HG02678 (cell line): ENCODE measurements at regions not wholly inside any gene's neighbourhood (a gene's known extent, or its start where the extent isn't known, plus 50 kb on each side); places are given as distances from the start of the nearest gene placed in this dataset.

Experiments
- ATAC-seq: cut with Tn5 transposase; IDR thresholded peaks from one replicate; pipeline ENCODE4 v1.9.1; 2021; ENCODE audit warnings: mild to moderate bottlenecking, moderate library complexity; ENCODE audit not compliant: unreplicated experiment

DNA sequence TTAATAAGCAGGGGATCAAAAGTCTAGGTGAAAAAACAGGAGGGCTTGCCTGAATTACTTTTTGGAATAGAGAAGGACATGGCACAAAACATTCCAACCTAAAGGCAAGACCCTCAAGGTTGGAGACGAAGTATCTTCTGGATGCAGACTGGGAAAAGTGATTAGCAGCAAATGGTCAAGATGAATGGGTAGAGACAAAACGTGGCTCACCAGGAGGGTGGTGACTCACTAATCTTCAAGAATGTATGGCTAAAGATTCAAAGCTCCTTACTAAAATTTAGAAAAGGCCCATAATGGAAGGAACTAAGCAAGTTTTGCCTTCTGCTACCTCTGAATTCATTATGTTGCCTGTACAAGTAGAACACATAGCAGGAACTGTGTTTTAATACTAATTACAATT, 469.5 kb upstream of the RBFOX1 start:
- ATAC-seq, result no peak

DNA sequence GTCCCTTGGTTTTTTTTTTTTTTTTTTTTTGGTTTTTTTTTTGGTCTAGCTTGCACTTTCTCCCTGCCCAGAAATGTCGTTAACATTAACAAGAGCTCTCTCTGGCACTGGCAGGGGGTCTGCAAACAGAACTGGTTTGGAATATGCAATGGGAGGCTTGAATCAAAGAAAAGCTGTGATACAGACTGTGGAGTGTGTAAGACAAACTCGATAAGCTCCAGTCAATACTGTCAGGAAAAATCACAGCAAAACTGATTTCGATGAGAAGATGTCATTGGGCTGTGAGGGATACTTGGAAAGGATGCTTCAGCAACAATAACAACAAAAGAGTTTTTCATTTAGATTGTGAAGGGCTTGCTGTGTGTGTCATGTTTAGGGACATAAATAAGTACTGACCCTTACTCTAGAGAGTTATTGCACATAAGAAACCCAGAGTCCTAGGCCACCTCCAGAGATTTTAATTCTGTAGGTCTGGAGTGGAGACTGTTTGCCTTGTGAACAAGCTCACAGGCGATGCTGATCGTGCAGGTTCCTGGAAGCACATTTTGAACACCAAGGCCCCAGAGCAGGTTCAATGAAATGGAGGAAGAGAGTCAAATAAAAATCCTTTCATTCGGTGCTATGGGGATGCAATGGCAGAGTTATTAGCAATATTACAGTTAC, 470.7 kb upstream of the RBFOX1 start:
- ATAC-seq, result no peak

DNA sequence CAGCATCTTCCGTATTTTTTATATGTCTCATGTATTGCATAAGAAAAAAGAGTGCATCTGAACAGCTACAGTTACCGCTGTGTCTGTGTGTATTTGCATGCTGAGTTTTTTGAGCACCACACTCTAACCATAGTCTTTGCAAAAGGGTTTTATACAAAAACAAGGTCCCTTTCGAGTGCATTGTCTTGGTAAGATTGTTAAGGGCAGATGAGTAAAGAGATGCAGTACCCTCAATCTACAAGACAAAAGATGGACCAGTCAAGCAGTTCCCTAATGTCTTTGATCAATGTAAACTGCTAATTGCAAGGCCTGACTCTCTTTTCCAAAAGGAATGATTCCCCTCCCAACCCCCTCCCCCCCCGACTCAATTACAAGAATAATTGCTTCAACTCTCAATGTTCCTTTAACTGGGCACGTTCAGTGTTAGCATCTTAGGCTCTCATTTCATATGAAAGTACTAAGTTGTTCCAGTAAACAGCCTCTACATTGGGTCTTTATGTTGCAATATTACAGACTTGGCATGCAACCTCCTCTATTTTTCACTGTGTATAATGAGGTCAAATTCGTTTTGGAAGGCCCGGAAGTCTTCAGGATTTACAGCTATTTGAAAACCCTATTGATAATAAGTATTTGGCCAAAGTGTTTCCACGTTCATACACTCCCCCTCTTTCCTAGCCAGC, 471.4 kb upstream of the RBFOX1 start:
- no peak for ATAC-seq

DNA sequence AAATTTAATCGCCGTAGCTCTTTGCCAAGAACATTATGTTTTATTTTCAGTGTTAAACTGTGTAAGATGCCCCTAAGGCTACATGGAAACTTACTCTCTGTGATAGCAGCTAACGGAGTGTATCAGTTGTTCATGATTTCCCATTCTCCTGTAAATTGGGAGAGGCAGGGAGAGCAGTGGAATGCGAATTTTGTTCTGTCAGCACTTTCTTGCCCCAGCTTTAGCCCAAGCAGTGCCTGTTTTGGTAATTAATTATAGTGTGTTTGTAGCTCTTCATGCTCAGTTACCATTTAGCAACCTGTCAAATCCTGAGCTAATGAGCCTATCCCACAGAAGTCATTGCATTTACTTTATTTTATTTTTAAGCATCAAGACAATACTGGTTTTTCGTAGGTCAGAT, 475.1 kb upstream of the RBFOX1 start:
- no peak for ATAC-seq

DNA sequence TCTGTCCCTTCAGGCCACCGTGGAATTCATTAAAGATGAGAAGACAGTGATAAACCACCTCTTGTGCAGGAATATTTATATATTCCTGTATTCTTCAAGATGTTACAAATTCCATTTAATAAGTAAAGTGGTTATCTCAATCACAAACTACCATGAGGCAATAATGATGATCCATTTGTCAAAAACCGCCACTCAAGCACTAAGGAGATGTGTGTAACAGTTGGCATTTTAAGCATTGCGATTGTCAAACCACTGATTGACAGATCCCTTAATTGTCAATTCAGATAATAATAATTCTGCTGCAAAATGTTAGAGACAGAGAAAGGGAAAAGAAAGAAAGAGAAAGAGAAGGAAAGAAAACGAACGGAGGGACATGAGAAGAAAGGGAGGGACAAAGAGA, 476.1 kb upstream of the RBFOX1 start:
- ATAC-seq, result no peak

GRCh38 chr16:6853565-6853964, 479.1 kb upstream of the RBFOX1 start:
- ATAC-seq, result no peak

GRCh38 chr16:6852643-6853225, 479.9 kb upstream of the RBFOX1 start:
- no peak for ATAC-seq

GRCh38 chr16:6846452-6846851, 486.2 kb upstream of the RBFOX1 start:
- ATAC-seq, result no peak

GRCh38 chr16:6841392-6841791, 491.3 kb upstream of the RBFOX1 start:
- no peak for ATAC-seq

GRCh38 chr16:6837722-6838121, 494.9 kb upstream of the RBFOX1 start:
- ATAC-seq, result no peak

GRCh38 chr16:6836766-6837165, 495.9 kb upstream of the RBFOX1 start:
- no peak for ATAC-seq

GRCh38 chr16:6835941-6836340, 496.7 kb upstream of the RBFOX1 start:
- ATAC-seq, result no peak

DNA sequence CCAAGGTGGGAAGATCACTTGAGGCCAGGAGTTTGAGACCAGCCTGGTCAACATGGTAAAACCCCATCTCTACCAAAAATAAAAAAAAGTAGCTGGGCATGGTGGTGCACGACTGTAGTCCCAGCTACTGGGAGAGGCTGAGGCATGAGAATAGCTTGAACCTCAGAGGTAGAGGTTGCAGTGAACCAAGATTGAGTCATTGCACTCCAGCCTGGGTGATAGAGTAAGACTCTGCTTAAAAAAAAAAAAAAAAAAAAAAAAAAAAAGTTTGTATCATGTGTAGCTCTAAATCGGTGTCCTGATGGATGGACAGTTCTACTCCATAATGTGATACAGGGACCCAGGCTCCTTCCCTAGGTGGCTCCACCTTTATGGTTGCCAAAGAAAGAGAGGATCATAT, 497.1 kb upstream of the RBFOX1 start:
- no peak for ATAC-seq

GRCh38 chr16:6828690-6829089, 504.0 kb upstream of the RBFOX1 start:
- ATAC-seq, result no peak

- ATAC-seq, result no peak
Observed at GRCh38 chr16:6827931-6828330, 504.7 kb upstream of the RBFOX1 start.

GRCh38 chr16:6827267-6827666, 505.4 kb upstream of the RBFOX1 start:
- ATAC-seq, result no peak

GRCh38 chr16:6822041-6822440, 510.6 kb upstream of the RBFOX1 start:
- ATAC-seq, result no peak

GRCh38 chr16:6804461-6804860, 528.2 kb upstream of the RBFOX1 start:
- no peak for ATAC-seq

- no peak for ATAC-seq
Observed at GRCh38 chr16:6803176-6803575, 529.5 kb upstream of the RBFOX1 start.

DNA sequence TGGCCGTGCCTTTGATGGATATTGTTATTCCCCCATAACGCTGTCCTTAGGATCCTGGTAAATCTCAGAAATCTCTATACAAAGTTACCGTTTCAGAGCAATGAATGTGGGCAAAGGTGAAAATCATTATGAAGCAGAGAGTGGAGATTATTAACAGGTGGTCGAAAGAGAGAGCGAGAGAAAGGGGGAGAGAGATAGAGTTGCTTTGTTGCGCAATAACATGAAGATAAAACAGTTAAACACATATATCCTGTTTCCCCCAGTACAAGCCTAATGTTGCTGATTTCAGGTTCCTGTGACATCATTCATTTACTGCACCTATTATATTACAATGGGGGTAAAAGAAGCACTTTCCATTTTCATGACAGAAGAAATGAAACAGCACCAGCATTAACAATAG, 535.4 kb upstream of the RBFOX1 start:
- no peak for ATAC-seq

GRCh38 chr16:6777624-6778023, 555.0 kb upstream of the RBFOX1 start:
- no peak for ATAC-seq

- ATAC-seq, result no peak
Observed at GRCh38 chr16:6775712-6776111, 556.9 kb upstream of the RBFOX1 start.
